Type B pancreatic cell (in vitro differentiated cells): ENCODE measurements at regions not wholly inside any gene's neighbourhood (a gene's known extent, or its start where the extent isn't known, plus 50 kb on each side); places are given as distances from the start of the nearest gene placed in this dataset.

Experiments
- DNase-seq: peaks from one replicate; pipeline ENCODE4 v3.0.0; 2021; ENCODE audit warnings: mixed read lengths; ENCODE audit not compliant: unreplicated experiment; ENCODE audit errors: extremely low spot score
- H3K27ac Mint-ChIP-seq: 2 replicates; pipeline ENCODE4 v1.8.0; 2021; ENCODE audit warnings: mild to moderate bottlenecking, mixed read lengths
- H3K27me3 Mint-ChIP-seq: 2 replicates; pipeline ENCODE4 v1.8.0; 2021; ENCODE audit warnings: mixed read lengths
- H3K36me3 Mint-ChIP-seq: 2 replicates; pipeline ENCODE4 v1.8.0; 2021; ENCODE audit warnings: mixed read lengths
- H3K4me1 Mint-ChIP-seq: one replicate; pipeline ENCODE4 v1.8.0; 2021; ENCODE audit warnings: mixed read lengths; ENCODE audit not compliant: unreplicated experiment
- H3K4me3 Mint-ChIP-seq: 2 replicates; pipeline ENCODE4 v1.8.0; 2021; ENCODE audit warnings: mild to moderate bottlenecking, mixed read lengths
- H3K9me3 Mint-ChIP-seq: 2 replicates; pipeline ENCODE4 v1.8.0; 2021; ENCODE audit warnings: mixed read lengths
- CTCF ChIP-seq: fragments of 200-600 bp; sonication (generic); conservative IDR thresholded peaks from 2 replicates; pipeline ENCODE4 v1.5.0; 2021; ENCODE audit warnings: antibody characterized with exemption, mild to moderate bottlenecking

DNA sequence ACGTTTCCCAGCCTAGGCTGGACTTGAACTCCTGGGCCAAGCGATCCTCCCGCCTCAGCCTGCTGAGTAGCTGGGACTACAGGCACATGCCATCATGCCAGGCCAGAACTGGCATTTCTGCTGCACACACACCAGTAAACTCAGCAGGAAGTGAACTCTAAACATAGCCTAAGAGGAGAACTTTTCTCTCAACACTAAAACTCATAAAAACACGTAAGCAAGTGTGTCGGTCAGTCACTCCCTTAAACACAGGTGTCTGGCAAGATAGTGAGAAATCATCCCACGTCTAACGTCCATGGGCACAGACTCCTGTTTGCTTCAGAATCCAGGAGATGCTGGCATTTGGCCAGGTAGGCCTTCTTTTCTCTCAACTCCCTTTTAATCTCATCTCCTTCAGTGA lies 104.8 kb downstream of the RPL27A start:
- DNase-seq, result no peak
- peaks cover 8% of the 10 kb centered on the region for H3K4me1 Mint-ChIP-seq
- TF ChIP-seq CTCF, result no peak
- no peaks in the 10 kb centered on the region for H3K27me3 Mint-ChIP-seq
- H3K4me3 Mint-ChIP-seq, result no peak overlapping the region
- H3K9me3 Mint-ChIP-seq, result no peaks in the 10 kb centered on the region
- H3K36me3 Mint-ChIP-seq, result peaks cover 3% of the 10 kb centered on the region
- no peak overlapping the region for H3K27ac Mint-ChIP-seq

GRCh38 chr11:8788616-8789015 lies 106.0 kb downstream of the RPL27A start:
- peaks cover 3% of the 10 kb centered on the region for H3K36me3 Mint-ChIP-seq
- peaks cover 8% of the 10 kb centered on the region for H3K4me1 Mint-ChIP-seq
- no peaks in the 10 kb centered on the region for H3K27me3 Mint-ChIP-seq
- H3K4me3 Mint-ChIP-seq, result no peak overlapping the region
- H3K9me3 Mint-ChIP-seq, result no peaks in the 10 kb centered on the region
- H3K27ac Mint-ChIP-seq, result no peak overlapping the region
- no peak for TF ChIP-seq CTCF
- DNase-seq, result no peak

GRCh38 chr11:8789864-8790263 lies 107.3 kb downstream of the RPL27A start:
- peaks cover 3% of the 10 kb centered on the region for H3K36me3 Mint-ChIP-seq
- no peak for TF ChIP-seq CTCF
- no peaks in the 10 kb centered on the region for H3K9me3 Mint-ChIP-seq
- H3K27ac Mint-ChIP-seq, result peak overlapping the region; percentile 15
- H3K4me3 Mint-ChIP-seq, result no peak overlapping the region
- peaks cover 6% of the 10 kb centered on the region for H3K4me1 Mint-ChIP-seq
- no peaks in the 10 kb centered on the region for H3K27me3 Mint-ChIP-seq
- DNase-seq, result no peak

DNA sequence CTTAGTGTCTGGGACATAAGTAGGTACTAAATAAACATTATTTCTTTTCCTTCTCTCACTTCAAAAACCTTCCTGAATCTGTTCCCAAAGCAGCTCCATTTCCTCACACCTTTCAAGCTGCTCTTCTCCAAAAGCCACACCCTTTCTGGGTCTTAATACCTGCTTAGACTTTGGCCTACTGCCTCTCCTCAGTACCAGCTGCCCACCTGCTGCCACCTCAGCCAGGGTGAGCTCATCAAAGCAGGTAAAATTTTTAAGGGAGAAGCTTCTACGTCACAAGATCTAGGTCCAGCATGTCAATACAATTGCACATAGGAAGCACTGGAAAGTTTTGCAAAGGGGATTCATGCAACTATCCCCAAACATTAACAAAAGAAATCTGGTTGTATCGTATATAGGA lies 108.4 kb downstream of the RPL27A start:
- H3K4me3 Mint-ChIP-seq, result no peak overlapping the region
- H3K27me3 Mint-ChIP-seq, result no peaks in the 10 kb centered on the region
- peaks cover 8% of the 10 kb centered on the region for H3K36me3 Mint-ChIP-seq
- no peak overlapping the region for H3K27ac Mint-ChIP-seq
- peaks cover 5% of the 10 kb centered on the region for H3K4me1 Mint-ChIP-seq
- peaks cover 4% of the 10 kb centered on the region for H3K9me3 Mint-ChIP-seq
- DNase-seq, result no peak
- TF ChIP-seq CTCF, result no peak

GRCh38 chr11:8792710-8793109 lies 110.1 kb downstream of the RPL27A start:
- Mint-ChIP-seq H3K4me3 (no peak overlapping the region), H3K36me3 (peaks cover 15% of the 10 kb centered on the region), H3K27ac (no peak overlapping the region), H3K27me3 (no peaks in the 10 kb centered on the region), H3K9me3 (peaks cover 4% of the 10 kb centered on the region), H3K4me1 (peaks cover 5% of the 10 kb centered on the region)
- no peak for DNase-seq
- TF ChIP-seq CTCF, result no peak
